Esophagus squamous epithelium (tissue), 4 donors: ENCODE measurements at regions not wholly inside any gene's neighbourhood (a gene's known extent, or its start where the extent isn't known, plus 50 kb on each side); places are given as distances from the start of the nearest gene placed in this dataset.

Experiments
- CTCF ChIP-seq, 6 experiments: fragments of 450-650 bp in 4 of 6; fragments of 200-600 bp in 2 of 6; sonication (generic) in 2 of 6; IDR thresholded peaks; one replicate each; pipeline ENCODE4 v1.5.1; 2016 to 2019; ENCODE audit warnings: antibody characterized with exemption in 6 of 6, mild to moderate bottlenecking in 4 of 6, moderate library complexity in 4 of 6
- POLR2A ChIP-seq, 4 donors: fragments of 450-650 bp; IDR thresholded peaks; one replicate each; pipeline ENCODE4 v1.6.1; 2017; ENCODE audit warnings: antibody characterized with exemption in 4 of 4, mild to moderate bottlenecking in 4 of 4, moderate library complexity in 3 of 4

- no peak for TF ChIP-seq POLR2A (IDR thresholded peaks at IDR 0.05)
- no peak for TF ChIP-seq CTCF (IDR thresholded peaks at IDR 0.05)
Measured at GRCh38 chr12:69172491-69172890, 66.9 kb upstream of the CPSF6 start.
